Nephron progenitor cell (in vitro differentiated cells): ENCODE measurements at regions not wholly inside any gene's neighbourhood (a gene's known extent, or its start where the extent isn't known, plus 50 kb on each side); places are given as distances from the start of the nearest gene placed in this dataset.

Experiments
- DNase-seq: peaks from one replicate; pipeline ENCODE4 v3.0.0; 2021
- H3K27ac Mint-ChIP-seq: 2 replicates; pipeline ENCODE4 v1.8.0; 2021; ENCODE audit warnings: mild to moderate bottlenecking, moderate library complexity, mixed read lengths
- H3K27me3 Mint-ChIP-seq: 2 replicates; pipeline ENCODE4 v1.8.0; 2021; ENCODE audit warnings: mild to moderate bottlenecking, low read depth, mixed read lengths; ENCODE audit not compliant: poor library complexity
- H3K36me3 Mint-ChIP-seq: 2 replicates; pipeline ENCODE4 v1.8.0; 2021; ENCODE audit warnings: low read depth, mixed read lengths
- H3K4me1 Mint-ChIP-seq: 2 replicates; pipeline ENCODE4 v1.8.0; 2021; ENCODE audit warnings: mixed read lengths
- H3K4me3 Mint-ChIP-seq: 2 replicates; pipeline ENCODE4 v1.8.0; 2021; ENCODE audit warnings: mild to moderate bottlenecking, moderate library complexity, mixed read lengths
- H3K9me3 Mint-ChIP-seq: 2 replicates; pipeline ENCODE4 v1.8.0; 2021; ENCODE audit warnings: mild to moderate bottlenecking, moderate library complexity, mixed read lengths
- CTCF ChIP-seq: fragments of 200-600 bp; sonication (generic); IDR thresholded peaks from 2 replicates; pipeline ENCODE4 v1.5.0; 2021; ENCODE audit warnings: antibody characterized with exemption

- peaks cover 11% of the 10 kb centered on the region for H3K36me3 Mint-ChIP-seq
- no peak overlapping the region for H3K27ac Mint-ChIP-seq
- no peak for DNase-seq
- no peaks in the 10 kb centered on the region for H3K9me3 Mint-ChIP-seq
- no peak for TF ChIP-seq CTCF
- peaks cover 2% of the 10 kb centered on the region for H3K27me3 Mint-ChIP-seq
- no peak overlapping the region for H3K4me3 Mint-ChIP-seq
- peaks cover 42% of the 10 kb centered on the region for H3K4me1 Mint-ChIP-seq
These were observed 254.6 kb downstream of the LOXHD1 start for GRCh38 chr18:46402396-46402795.

- Mint-ChIP-seq H3K9me3 (no peaks in the 10 kb centered on the region), H3K27me3 (peaks cover 2% of the 10 kb centered on the region), H3K27ac (no peak overlapping the region), H3K4me1 (peaks cover 37% of the 10 kb centered on the region), H3K4me3 (no peak overlapping the region), H3K36me3 (peaks cover 11% of the 10 kb centered on the region)
- no peak for DNase-seq
- no peak for TF ChIP-seq CTCF
These were observed 254.1 kb downstream of the LOXHD1 start for GRCh38 chr18:46402945-46403344.

GRCh38 chr18:46405832-46406538 lies 251.0 kb downstream of the LOXHD1 start:
- H3K36me3 Mint-ChIP-seq = peaks cover 11% of the 10 kb centered on the region
- DNase-seq = no peak
- peaks cover 2% of the 10 kb centered on the region for H3K27me3 Mint-ChIP-seq
- no peak for TF ChIP-seq CTCF
- peaks cover 35% of the 10 kb centered on the region for H3K4me1 Mint-ChIP-seq
- no peak overlapping the region for H3K4me3 Mint-ChIP-seq
- no peaks in the 10 kb centered on the region for H3K9me3 Mint-ChIP-seq
- no peak overlapping the region for H3K27ac Mint-ChIP-seq

GRCh38 chr18:46406539-46406932 lies 250.5 kb downstream of the LOXHD1 start:
- no peaks in the 10 kb centered on the region for H3K9me3 Mint-ChIP-seq
- H3K27me3 Mint-ChIP-seq = no peaks in the 10 kb centered on the region
- no peak overlapping the region for H3K27ac Mint-ChIP-seq
- no peak for TF ChIP-seq CTCF
- peaks cover 35% of the 10 kb centered on the region for H3K4me1 Mint-ChIP-seq
- no peak overlapping the region for H3K4me3 Mint-ChIP-seq
- peaks cover 11% of the 10 kb centered on the region for H3K36me3 Mint-ChIP-seq
- DNase-seq = no peak

DNA sequence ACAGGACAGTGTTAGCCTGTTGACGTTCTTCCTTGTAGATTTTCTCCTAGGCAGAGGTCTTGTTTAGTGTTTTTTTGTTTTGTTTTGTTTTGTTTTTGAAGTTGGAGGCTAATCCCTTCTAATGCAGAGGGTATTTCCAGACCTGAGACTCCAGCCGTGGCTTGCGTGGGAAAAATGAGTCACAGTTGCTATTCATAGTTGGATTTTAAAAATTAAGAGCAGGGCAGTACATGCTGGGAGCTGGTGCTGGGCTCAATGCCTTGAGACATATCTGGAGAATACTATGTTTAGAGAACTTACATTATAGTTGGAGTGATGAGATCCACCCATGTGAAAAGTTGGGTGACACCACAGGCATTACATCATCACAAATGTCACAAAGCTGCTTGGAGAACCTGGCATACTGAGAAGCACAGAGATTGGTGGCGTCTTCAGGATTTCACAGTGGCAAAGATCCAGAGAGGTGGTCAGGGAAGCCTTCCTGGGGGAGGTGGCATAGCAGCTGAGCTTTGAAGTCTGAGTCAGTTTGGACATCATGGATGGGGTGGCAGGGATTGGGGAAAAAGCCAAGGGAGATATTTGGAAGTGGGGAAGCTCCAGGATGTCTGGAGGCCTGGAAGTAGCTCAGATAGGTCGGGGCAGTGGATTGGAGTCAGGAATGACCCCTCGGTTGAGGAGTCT lies 249.4 kb downstream of the LOXHD1 start:
- Mint-ChIP-seq H3K27me3 (no peaks in the 10 kb centered on the region), H3K4me1 (peaks cover 44% of the 10 kb centered on the region), H3K36me3 (peaks cover 11% of the 10 kb centered on the region), H3K4me3 (no peak overlapping the region), H3K27ac (no peak overlapping the region), H3K9me3 (no peaks in the 10 kb centered on the region)
- no peak for DNase-seq
- TF ChIP-seq CTCF = no peak
